Fibroblast of peridontal ligament (primary cell): ENCODE measurements at regions not wholly inside any gene's neighbourhood (a gene's known extent, or its start where the extent isn't known, plus 50 kb on each side); places are given as distances from the start of the nearest gene placed in this dataset.
A peak's percentile ranks its signal among the peaks of the same experiment; 100 is the strongest.

Source experiments
- DNase-seq: peaks from one replicate; pipeline ENCODE4 v3.0.0-alpha.2; 2010; ENCODE audit errors: extremely low read depth

DNA sequence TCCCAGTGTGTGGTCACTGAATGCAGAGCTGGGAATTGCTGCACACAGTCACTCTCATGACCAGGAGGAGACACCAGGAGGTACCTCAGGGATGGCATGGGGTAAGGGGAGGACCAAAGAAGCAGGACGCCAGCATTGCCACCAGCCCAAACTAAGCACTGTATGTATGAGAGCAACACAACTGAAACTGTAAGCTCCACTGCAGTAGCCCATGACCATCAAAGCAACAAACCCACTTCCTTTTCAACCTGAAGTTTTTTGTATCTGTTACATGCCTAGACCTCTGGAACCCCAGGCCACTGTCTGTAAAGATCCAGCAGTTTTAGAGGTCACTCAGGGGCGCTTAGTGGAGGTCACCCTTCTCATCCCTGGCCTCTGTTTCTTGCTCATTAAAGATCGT is 164.3 kb downstream of the SETD4 start:
- DNase-seq: no peak

DNA sequence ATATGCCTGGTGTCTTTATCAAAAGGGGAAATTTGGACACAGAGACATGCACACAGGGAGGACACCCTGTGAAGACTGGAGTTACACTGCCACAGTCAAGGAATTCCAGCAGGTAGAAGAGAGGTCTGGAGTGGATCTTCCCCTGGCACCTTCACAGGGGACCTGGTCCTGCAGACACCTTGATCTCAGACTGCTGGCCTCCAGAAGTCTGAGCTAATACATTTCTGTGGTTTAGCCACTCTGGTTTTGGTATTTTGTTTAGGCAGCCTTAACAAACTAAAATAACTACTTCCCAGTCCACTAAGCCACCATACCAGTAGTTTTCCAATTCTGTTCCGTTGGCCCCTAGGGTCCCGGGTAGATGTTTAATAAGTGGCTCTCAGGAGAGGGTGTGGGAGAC is 164.7 kb downstream of the SETD4 start:
- DNase-seq: no peak

DNA sequence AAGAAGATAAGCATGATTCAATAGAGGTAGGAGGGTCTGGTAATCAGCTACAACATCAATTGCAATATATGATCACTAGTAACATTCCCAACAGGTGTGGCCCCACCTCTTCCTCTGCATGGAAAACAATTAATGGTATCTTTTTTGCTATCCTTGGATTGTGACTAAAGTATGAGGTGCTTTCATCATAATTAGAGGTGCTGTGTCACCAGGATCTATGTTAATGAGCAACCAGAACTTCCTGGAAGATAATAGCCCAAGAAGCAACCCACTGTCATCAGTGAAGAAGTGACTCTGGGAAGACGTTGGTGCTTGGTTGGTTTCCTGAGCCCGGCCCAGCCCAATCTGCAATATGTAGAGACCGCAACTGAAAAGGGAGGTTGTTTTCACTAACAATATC is 167.2 kb downstream of the SETD4 start:
- no peak for DNase-seq

DNA sequence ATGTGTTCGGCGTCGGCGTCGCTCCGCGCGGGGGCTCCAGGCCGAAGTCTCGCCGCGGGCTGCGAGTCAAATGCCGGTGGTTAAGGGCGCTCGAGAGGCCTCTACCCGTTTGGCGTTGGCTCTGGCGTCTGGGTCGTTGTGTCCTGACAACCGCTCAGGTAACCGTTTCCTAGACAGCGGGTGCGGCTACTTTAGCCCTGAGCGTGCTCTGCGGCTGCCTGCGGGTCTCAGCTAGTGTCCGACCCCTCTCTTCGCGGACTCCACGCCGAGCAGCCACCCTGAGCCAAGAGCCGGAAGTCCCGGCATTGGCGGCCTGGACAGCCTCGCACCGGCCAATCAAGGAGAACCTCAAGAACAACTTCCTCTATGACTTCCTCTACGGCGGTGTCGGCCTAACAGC is 173.4 kb downstream of the SETD4 start:
- DNase-seq: no peak

DNA sequence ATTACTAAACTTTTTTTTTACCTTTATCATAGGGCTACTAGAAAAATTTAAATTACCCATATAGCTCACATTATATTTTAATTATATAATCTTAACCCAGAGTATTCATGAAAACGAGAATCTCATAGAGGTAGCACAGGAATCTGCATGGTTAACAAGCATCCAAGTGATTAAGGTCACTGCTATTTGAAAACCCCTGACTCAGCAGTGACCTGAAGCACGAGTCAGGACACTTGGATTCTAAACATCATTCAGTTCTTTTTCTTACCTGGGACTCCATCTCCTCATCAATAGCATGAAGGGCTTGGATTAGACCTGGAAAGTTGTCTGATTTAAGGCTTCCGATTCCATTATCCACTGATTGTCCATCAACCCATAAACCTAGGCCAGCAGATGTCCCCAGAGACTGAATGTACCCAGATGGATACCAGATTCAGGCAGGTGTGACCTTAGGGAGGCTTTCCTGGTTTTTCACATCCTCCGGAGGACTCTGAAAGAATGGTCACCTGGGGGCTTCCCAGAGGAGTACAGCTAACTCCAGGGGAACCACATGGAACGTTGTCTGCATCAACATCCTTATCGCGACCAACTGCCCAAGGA is 174.3 kb downstream of the SETD4 start:
- DNase-seq: no peak

DNA sequence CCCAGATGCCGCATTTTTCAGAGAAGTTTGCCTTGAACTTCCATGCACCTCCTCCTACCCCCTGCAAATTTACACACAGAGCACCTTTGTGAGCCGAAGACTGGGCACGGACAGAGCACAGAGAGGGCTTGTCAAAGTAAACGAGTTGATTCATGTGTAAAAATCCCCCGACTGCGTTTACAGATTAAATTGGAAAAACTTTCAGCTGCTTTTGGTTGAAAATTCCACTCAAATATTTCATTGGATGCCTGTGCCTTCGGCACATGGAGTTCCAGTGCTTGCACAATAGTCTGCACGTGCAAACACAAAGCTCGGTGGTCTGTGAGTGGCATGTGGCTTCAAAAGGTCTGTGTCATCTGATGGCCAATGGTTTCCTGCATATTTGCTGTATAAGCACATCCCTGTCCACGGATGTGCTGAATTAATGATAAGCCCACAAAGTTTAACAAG is 177.5 kb downstream of the SETD4 start:
- DNase-seq: no peak

DNA sequence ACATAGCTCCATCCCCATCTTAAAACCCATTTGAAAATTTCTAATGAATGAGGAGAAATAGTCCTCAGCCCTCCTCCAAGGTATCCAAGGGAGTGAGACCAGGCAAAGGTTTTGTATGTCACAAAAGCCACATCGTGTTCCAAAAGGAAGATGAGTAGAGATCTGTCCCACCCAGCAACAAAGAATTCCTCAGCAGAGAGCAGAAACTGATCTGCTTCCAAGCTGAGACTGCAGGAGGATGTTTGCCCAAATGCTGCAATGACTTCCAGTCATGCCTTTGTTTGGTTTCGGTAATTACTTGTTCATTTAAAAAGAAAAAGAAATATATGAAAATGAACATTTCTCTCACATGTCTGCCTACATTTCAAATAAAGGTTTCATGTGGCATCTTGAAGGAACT is 186.9 kb downstream of the SETD4 start:
- no peak for DNase-seq

DNA sequence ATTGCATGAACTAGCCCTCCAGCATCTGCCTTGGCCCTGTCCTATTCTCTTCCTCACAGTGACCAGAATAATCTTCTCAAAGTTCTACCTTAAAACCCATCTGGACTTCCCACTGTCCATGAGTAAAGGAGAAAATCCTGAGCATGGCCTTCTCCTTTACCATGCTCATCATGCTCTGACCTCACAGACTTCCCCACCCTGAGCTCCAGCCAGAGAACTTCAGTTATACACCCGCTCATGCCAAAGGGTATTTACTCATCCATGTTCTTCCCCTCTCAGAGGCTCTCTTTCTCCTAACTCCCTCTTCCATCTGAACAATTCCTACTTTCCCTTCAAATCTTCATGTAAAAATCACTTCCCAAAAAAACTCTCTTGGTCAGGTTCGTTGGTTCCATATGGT is 188.4 kb downstream of the SETD4 start:
- no peak for DNase-seq

DNA sequence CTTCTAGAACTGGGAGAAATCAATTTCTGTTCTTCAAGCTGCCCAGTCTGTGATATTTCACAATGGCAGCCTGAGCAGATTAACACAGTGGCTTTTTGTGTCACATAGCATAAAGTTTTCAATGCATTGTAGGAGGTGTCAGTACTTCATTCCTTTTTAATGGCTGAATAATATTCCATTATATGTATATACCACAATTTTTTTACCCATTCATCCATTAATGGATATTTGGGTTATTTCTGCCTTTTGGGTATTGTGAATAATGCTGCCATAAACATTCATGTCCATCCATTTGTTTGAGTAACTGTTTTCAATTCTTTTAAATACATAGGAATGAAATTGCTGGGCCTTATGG is 191.5 kb downstream of the SETD4 start:
- no peak for DNase-seq

DNA sequence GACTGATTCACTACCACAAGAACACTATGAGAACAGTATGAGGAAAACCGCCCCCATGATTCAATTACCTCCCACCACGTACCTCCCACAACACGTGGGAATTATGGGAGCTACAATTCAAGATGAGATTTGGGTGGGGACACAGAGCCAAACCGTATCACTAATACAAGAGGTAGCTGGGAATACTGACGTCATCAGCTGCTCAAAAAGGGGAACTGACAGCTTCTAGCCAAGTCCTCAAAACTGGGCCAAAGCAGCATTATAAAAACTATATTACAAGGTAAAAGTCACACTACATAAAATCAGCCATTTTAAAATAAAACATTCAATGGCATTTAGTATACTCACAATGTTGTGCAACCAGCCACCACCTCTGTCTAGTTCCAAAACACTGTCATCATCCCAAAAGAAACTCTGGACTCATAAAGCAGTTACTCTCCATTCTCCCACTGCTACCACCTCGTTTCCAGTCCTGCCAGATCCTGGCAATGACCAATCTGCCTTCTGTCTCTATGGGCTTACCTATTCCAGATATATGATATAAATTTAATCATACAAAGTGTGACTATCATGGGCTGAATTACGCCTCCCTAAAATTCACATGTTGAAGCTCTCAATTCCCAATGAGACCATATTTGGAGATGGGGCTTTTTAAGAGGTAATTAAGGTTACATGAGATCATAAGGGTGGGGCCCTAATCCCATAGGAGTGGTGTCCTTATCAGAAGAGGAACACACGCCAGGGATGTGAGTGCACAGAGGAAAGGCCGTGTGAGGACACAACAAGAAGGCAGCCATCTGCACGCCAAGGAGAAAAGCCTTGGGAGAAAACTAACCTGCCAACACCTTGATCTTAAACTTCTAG is 192.1 kb downstream of the SETD4 start:
- DNase-seq: no peak

DNA sequence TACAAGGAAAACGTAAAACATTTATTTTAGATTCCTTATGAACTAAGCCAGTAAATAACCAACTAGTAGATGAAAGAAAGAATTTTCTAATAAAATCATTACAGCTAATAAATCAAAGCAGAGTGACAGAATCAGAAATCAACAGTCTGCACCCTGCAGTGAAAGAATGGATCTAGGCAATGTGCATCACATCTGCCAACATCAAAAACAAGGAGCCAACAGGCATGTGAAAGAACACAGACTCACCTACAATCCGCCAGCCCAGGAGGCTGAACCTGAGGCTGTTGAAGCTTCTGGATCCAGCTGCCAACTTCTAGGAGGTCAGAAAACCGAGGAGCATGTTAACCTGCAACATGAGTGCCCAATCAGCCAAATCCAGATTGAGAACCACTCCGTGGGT is 196.3 kb downstream of the SETD4 start:
- DNase-seq: no peak

DNA sequence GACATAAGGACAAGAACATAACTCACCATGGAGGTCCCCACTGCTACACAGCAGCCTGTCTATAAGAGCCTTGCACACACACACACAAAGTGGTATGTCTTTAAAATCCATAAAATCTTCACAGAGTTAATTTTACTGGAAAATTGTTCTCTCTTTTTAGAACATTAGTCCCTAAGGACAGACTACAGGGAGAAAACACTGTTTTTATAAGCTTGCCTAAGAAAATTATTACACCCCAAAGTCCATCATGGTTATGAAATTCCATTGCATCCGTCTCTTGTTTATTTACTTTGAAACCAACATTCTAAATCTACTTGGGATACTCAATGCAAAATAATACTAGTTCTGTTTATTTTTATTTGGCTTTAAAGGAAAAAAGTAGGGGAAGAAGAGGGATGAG is 197.4 kb downstream of the SETD4 start:
- no peak for DNase-seq

DNA sequence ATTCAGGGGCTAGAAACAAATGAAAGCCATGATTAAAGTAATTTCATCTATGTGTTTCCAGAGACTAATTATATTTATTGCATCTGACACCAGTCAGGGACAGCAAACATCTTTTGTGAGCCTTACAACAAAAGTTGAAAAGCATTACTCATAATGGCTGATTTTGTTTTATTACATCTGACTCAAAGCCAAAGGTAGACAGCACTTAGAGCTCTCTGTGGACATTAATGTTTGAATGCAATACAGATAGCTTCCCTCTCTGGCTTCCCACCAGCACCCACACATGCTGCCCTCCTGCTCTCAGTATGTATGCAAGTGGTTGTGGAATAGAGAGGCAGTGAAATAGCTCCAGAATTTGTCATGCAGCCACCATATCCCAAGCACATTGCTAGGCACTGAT is 198.7 kb downstream of the SETD4 start:
- no peak for DNase-seq

DNA sequence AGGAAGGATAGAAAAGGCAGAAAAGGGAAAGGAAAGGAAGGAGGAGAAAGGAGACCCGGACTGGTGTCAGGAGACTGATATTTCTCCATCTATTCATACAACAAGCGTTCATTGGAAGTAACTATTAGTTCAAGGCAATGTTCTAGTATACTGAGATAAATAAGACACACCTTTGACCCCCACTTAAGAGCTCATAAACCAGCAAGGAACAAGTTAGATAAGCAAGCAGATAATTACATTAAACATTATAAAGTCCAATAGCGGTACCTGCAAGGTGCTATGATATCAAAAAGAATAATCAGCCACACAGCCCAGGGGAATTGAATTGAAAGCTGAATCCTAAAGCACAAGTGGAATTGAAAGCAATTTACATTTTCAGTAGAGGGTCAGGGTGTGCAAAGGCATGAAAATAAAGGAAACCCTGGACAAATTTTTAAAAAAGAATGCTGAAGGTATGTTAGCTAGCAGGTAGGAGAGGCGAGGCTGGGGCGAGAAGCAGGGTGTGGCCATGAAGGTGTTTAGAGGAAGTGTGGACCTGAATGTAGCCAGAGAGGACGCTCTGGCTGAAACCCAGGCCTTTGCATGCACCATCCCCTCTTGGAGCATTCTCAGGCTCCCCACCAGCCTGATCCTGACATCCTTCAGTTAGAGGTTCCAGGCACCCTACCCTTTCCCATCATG is 200.0 kb downstream of the SETD4 start:
- no peak for DNase-seq

DNA sequence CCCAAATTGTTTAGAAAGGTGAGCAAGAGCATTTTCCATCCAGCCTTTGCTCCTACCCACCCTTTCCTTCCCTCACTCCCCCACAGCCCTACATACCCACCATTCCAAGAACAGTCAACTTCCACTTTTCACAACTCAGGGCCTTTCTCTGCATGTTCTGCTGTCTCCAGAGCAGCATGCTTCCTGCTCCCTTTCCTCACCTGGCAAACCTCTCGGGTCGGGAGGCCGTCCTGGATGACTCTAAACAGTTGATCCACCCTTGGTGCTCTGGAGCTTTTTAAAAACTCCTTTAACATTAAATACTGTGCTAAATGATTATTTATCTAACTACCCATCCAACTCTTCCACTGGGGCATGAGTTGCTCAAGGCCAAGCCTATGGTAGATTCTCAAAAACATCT is 200.6 kb downstream of the SETD4 start:
- no peak for DNase-seq

DNA sequence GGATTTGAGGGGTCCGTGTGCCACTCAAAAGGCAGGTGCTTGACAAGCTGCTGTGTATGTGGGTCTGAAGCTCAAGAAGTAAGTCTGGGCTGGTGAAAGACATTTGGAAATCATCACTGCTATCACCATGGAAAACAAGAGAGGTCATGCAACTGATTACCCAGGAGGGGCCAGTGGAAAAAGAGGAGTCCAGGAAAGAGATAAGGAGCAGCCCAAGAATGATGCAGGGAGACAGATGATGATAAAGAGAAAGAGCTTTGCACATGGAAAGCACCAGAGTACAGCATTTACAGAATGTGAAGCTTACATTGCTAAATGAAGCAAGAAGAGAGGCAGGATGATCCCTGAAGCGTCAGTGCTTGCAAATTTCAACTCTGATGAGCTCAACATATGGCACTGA is 203.2 kb downstream of the SETD4 start:
- no peak for DNase-seq

DNA sequence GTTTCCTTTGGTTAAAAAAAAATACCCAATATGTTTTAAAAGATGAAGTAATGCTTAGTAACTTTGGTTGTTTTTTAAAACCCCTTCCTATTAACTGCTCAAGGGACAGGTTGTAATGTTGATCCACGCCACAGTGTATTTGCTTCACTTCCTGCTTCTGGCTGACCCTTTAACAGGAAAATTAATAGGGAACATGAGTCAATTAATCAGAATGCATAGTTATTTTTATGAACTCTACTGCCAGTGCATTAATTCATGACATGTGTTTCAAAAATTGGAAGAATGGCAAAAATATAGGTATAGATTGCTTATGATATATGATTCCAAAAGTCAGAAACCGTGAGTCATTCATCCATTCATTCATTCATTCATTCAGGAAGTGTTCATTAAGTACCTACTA is 204.8 kb downstream of the SETD4 start:
- no peak for DNase-seq

DNA sequence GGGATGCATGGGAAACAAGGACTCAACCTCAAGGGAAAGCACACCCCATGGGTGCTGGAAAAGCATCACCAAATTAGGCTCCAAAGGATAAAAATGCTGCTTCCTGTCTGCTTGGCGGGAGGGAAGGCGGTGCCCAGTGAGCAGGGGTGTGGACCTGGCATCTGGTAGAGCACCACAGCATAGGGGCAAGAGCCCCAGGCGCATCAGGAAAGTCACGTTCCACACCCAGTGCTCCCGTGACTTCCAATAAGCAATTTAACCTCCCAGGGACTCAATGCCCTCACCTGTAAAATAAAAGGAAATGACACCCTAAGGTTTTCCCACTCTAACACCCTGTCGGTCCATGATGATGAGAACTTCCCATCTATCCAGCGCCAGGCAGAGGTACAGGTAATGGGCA is 206.0 kb downstream of the SETD4 start:
- DNase-seq: no peak

DNA sequence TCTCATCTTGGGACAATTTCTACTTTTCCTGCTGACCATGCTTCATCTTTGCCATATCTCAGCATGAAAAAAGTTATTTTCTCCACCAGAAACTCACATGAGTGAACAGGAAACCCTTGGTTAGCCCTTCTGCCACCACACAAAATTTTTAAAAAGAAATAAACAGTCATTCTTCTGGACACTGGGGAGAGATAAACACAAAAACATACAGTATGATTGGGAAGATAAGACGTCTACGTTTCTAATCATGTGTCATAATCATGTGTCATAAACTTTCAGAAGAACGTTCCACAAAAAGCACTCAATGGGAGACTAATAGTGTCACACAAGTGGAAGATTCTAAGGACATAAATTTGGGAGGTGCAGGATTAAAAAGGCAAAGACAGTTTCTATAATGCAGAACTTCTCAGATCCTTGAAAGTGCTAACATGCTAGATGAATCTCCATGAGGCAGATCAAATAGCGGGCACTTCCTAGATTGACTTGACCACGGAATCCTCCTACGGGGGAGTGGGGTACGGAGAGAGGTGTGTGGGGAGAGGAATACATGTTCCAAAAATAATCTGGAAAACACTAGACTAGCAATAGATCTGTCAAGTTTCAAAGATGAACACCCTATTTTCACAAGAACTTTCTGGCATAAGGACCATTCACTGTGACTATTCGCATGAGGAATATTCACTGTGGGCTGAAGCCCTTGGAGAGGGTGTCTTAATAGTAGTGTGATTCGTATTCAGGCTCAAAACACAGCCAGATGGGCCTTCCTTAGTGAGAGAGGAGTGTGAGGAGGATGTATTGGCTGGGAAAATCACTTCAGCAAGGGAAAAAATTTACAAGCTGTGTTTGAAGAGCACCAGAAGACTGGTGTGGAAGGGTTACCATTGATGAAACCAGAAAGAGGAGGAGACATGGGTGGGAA is 206.7 kb downstream of the SETD4 start:
- DNase-seq: no peak

DNA sequence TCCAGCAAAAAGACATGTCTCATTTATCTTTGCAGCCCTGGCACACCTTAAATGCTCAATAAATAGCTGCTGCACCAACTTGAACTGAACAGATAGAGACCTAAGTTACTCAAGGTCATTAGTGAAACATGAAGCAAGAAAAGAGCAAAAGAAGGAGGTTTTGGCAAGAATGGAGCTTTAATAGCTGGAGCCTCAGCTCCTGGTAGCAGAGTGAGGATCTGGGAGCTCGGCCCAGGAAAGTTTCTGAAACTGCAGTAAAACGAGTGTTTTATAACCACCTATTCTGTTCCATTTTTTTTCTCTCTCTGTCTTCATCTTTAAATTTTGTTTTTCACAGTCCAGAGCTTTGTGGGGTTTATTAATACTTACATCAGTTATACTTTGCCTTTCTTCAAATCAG is 207.5 kb downstream of the SETD4 start:
- no peak for DNase-seq

DNA sequence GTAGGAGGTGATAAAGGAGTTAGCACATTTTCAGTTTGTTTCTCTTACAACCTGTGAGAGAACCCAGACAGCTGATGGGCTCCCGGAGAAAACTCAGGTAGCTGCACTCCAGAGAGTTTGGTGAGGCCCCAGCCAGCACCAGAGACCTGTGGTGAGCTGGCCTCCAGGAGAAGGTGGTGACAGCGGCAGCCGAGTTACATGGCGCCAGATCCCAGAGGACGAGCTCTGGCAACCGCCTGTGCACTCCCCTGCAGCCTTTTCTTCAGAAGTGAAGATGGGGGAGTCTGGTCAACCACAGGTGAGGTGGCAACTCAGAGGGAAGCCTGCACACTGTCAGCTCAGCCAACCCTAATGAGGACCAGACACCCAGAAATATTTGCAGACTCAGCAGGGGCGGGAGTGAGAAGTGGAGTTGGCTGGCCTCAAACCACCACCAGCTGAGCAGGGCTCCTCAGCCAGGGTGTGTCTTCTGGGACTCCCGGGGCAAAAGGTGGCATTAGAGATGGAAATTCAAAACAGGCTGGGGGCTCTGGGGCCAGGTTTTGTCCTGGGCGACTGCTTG is 209.7 kb downstream of the SETD4 start:
- DNase-seq: no peak

DNA sequence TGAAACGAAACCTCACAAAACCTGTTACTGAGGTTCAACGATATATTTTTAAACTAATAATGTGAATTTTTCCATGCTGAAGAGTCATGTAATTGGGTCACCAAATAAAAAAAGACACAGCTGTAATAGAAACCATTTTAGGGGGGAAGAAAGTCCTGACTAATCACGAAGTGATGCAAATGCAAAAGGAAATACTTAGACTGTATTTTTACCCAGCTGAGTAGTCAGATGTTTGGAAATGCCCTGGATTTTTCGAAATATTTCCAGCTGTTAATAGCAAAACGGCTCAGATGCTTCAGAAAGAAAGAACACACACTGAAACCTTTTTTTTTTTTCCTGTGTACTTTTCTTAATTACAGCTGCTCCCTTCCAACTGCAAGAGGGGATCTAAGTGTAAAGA is 210.3 kb downstream of the SETD4 start:
- peak; percentile 62 for DNase-seq
